GM12892 (cell line): ENCODE measurements at regions not wholly inside any gene's neighbourhood (a gene's known extent, or its start where the extent isn't known, plus 50 kb on each side); places are given as distances from the start of the nearest gene placed in this dataset.

Experiments used
- POLR2A ChIP-seq: IDR thresholded peaks from 2 replicates; pipeline ENCODE4 v1.6.1; 2011; ENCODE audit warnings: low read depth, low read length, control low read depth
- POLR2AphosphoS5 ChIP-seq: IDR thresholded peaks from 2 replicates; pipeline ENCODE4 v1.6.1; 2011; ENCODE audit warnings: low read depth, low read length, control low read depth
- TAF1 ChIP-seq: IDR thresholded peaks from 2 replicates; pipeline ENCODE4 v1.6.1; 2011; ENCODE audit warnings: low read depth, mild to moderate bottlenecking, control low read depth, low read length, borderline replicate concordance

- TF ChIP-seq POLR2A = no peak
- no peak for TF ChIP-seq TAF1
- no peak for TF ChIP-seq POLR2AphosphoS5
Measured at GRCh38 chr18:70491734-70492348, 203.0 kb downstream of the SOCS6 start.
